Fibroblast of skin of right biceps (primary cell): ENCODE measurements at regions not wholly inside any gene's neighbourhood (a gene's known extent, or its start where the extent isn't known, plus 50 kb on each side); places are given as distances from the start of the nearest gene placed in this dataset.
"Not testable (repeated sequence)": the region's sequence is repeated elsewhere in the genome, so short reads cannot be mapped to it uniquely, and the experiment has no call there.

Experiments
- DNase-seq: peaks from one replicate; pipeline ENCODE4 v3.0.0-alpha.2; 2013

- DNase-seq, result no peak
These were observed 445.2 kb downstream of the GPAT3 start for GRCh38 chr4:83981156-83981555.

GRCh38 chr4:83979773-83980172, 443.9 kb downstream of the GPAT3 start:
- DNase-seq, result no peak

- DNase-seq, result no peak
These were observed 438.3 kb downstream of the GPAT3 start for GRCh38 chr4:83974111-83974780.

- peak; percentile 10 for DNase-seq
These were observed 429.2 kb downstream of the GPAT3 start for GRCh38 chr4:83964996-83965541.

- no peak for DNase-seq
These were observed 426.6 kb downstream of the GPAT3 start for GRCh38 chr4:83962492-83962891.

- peak; percentile 15 for DNase-seq
These were observed 425.7 kb downstream of the GPAT3 start for GRCh38 chr4:83961575-83961974.

GRCh38 chr4:83959160-83959559, 423.3 kb downstream of the GPAT3 start:
- DNase-seq, result no peak

GRCh38 chr4:83947830-83948193, 411.9 kb downstream of the GPAT3 start:
- DNase-seq, result no peak

- no peak for DNase-seq
These were observed 411.4 kb downstream of the GPAT3 start for GRCh38 chr4:83947125-83947829.

GRCh38 chr4:83943691-83944090, 407.8 kb downstream of the GPAT3 start:
- DNase-seq, result not testable (repeated sequence)

GRCh38 chr4:83932750-83933391, 397.0 kb downstream of the GPAT3 start:
- no peak for DNase-seq

- DNase-seq, result no peak
These were observed 395.9 kb downstream of the GPAT3 start for GRCh38 chr4:83931659-83932438.

- DNase-seq, result no peak
These were observed 393.6 kb downstream of the GPAT3 start for GRCh38 chr4:83929550-83929949.

GRCh38 chr4:83926950-83927349, 391.0 kb downstream of the GPAT3 start:
- DNase-seq, result no peak

GRCh38 chr4:83923341-83923740, 387.4 kb downstream of the GPAT3 start:
- DNase-seq, result no peak

GRCh38 chr4:83922402-83922801, 386.5 kb downstream of the GPAT3 start:
- DNase-seq, result no peak

GRCh38 chr4:83921124-83921523, 385.2 kb downstream of the GPAT3 start:
- no peak for DNase-seq

- no peak for DNase-seq
These were observed 384.5 kb downstream of the GPAT3 start for GRCh38 chr4:83920375-83920774.

- peak; percentile 10 for DNase-seq
These were observed 381.7 kb downstream of the GPAT3 start for GRCh38 chr4:83917572-83917971.

- DNase-seq, result no peak
These were observed 374.8 kb downstream of the GPAT3 start for GRCh38 chr4:83910693-83911092.

- DNase-seq, result peak; percentile 29
These were observed 370.7 kb downstream of the GPAT3 start for GRCh38 chr4:83906561-83906960.

GRCh38 chr4:83905952-83906351, 370.0 kb downstream of the GPAT3 start:
- DNase-seq, result no peak

GRCh38 chr4:83903740-83904139, 367.8 kb downstream of the GPAT3 start:
- DNase-seq, result not testable (repeated sequence)
